ENCODE measurements at regions not wholly inside any gene's neighbourhood (a gene's known extent, or its start where the extent isn't known, plus 50 kb on each side); places are given as distances from the start of the nearest gene placed in this dataset.

DNA sequence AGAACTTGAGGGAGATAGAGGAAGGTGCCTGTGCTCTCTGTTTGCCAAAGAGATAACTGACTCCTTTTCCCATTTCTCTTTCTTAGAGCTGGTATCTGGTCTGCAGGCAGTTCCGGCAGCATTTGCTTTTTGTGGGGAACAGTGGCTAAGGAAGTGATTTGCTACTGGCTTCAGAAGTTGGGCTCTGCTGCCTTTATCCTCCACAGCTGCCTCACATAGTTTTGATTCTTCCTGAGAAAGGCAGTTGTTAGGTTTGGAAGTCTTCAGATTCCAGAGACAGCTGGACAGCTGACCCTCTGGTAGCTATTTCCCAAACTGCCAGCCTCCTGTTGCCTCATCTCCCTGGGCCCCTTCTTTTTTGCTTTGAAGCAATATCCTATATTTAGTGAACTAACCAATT is 62.6 kb upstream of the MACF1 start:
- no peaks in the 10 kb centered on the region for H3K36me3 ChIP-seq
- no peaks in the 10 kb centered on the region for H3K27me3 ChIP-seq
- no peak overlapping the region for H3K27ac ChIP-seq
- H3K9me3 ChIP-seq, result no peaks in the 10 kb centered on the region
- TF ChIP-seq, protein P1, sequence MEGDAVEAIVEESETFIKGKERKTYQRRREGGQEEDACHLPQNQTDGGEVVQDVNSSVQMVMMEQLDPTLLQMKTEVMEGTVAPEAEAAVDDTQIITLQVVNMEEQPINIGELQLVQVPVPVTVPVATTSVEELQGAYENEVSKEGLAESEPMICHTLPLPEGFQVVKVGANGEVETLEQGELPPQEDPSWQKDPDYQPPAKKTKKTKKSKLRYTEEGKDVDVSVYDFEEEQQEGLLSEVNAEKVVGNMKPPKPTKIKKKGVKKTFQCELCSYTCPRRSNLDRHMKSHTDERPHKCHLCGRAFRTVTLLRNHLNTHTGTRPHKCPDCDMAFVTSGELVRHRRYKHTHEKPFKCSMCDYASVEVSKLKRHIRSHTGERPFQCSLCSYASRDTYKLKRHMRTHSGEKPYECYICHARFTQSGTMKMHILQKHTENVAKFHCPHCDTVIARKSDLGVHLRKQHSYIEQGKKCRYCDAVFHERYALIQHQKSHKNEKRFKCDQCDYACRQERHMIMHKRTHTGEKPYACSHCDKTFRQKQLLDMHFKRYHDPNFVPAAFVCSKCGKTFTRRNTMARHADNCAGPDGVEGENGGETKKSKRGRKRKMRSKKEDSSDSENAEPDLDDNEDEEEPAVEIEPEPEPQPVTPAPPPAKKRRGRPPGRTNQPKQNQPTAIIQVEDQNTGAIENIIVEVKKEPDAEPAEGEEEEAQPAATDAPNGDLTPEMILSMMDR (IDR thresholded peaks at IDR 0.05), result no peak
- no peak for TF ChIP-seq POLR2A (IDR thresholded peaks at IDR 0.05)
- no peak for TF ChIP-seq EP300 (IDR thresholded peaks at IDR 0.05)
- WGBS, 2 donors, result 79 to 81% methylated on average over 1 of the region's 1 CpG
- peaks cover 0 to 13% (median 0%) of the 10 kb centered on the region in 4 donors for H3K4me1 ChIP-seq
- H3K4me3 ChIP-seq, result no peak overlapping the region
- DNase-seq (ENCODE audit: low spot score in 2 of 2), result no peak

DNA sequence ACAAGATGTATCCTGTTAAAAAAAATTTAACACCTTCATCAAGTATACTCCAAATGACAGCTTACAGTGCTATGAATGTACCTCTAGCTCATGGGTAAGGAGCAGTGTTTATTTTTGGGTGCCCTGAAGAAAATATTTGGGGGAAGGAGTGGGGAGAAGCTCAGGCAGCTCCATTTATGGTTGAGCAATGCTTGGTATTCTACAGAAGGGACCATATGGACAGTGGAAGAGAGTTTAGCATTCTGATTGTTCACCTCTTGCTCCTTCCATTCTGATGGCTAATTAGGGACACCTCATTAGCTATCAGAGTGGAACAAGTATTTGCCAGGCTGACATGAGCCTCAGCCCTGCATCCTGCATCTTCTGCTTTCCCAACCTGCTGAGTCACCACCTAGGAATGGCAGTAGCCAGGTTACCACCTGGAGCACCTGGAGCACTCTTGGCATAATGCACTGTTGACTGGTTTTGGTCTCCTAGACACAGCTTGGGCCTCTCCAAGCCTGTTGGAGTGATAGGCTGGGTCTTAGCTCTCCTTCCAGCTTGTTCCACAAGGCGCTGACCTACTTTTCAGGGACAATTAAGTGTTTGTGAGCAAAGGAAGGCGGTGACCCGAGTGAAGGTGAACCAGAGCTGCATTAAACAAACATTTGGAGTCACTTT is 62.0 kb upstream of the MACF1 start:
- Histone ChIP-seq H3K27me3 (no peaks in the 10 kb centered on the region), H3K4me3 (no peak overlapping the region), H3K9me3 (no peaks in the 10 kb centered on the region), H3K4me1 (peaks cover 0 to 13% (median 0%) of the 10 kb centered on the region in 4 donors), H3K36me3 (no peaks in the 10 kb centered on the region), H3K27ac (no peak overlapping the region)
- no peak for DNase-seq (ENCODE audit: low spot score in 2 of 2)
- TF ChIP-seq, protein P1 (IDR thresholded peaks at IDR 0.05), result no peak
- no peak for TF ChIP-seq POLR2A (IDR thresholded peaks at IDR 0.05)
- no peak for TF ChIP-seq EP300 (IDR thresholded peaks at IDR 0.05)
- 83 to 84% methylated on average over 3 of the region's 3 CpGs for WGBS, 2 donors

DNA sequence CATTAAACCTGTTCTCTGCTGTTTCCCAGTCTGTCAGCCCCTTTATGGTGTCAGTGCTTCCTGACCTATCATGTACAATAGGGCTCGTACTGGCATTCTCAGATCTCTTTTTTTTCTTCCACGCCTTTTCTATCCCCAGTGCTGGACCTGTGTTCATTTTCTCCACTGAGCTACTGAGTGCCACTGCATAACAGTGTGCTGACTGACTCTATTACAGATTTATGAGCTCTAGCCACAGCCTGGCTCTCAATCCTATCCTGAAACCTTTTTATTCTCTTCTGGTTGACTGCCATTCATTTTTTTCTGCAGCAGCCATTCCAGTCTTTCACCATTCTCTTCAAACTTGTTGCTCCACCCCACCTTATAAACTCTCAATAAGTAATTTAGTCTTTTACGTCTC is 59.6 kb upstream of the MACF1 start:
- DNase-seq (ENCODE audit: low spot score in 2 of 2), result no peak
- 93 to 95% methylated on average over 3 of the region's 3 CpGs for WGBS, 2 donors
- H3K27ac ChIP-seq, result no peak overlapping the region
- H3K36me3 ChIP-seq, result no peaks in the 10 kb centered on the region
- TF ChIP-seq POLR2A (IDR thresholded peaks at IDR 0.05) (no peak), EP300 (IDR thresholded peaks at IDR 0.05) (no peak)
- TF ChIP-seq, protein P1 (IDR thresholded peaks at IDR 0.05), result no peak
- peaks cover 0 to 13% (median 0%) of the 10 kb centered on the region in 4 donors for H3K4me1 ChIP-seq
- no peaks in the 10 kb centered on the region for H3K9me3 ChIP-seq
- no peaks in the 10 kb centered on the region for H3K27me3 ChIP-seq
- H3K4me3 ChIP-seq, result no peak overlapping the region

DNA sequence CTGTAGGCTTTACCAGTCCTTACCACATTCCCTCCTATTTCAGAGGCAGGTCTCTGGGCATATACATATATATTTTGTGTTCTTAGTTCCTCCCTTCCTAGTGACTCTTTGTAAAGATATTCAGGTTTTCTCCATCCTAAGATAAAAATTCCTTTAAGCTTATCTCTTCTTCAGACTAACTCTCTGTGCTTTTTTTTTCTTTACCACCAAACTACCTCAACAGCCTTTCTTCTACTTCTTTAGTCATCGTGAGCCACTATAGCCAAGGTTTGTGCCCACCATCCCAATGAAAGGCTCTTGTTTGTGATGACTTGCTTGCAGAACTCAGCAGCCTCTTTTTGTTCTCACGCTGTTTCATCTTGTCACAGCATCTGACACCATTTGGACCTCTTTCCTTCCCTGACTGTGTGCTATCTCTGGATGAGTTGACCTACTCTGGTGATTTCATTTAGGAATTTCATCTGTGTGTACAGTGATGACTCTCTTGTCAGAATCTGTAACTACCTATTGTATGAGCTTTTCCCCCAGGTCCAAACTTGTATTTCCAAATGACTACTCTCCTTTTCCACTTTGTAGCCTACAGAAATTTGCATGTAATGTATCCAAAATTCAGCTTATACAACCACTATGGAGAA is 59.0 kb upstream of the MACF1 start:
- Histone ChIP-seq H3K4me1 (peaks cover 0 to 13% (median 0%) of the 10 kb centered on the region in 4 donors), H3K4me3 (no peak overlapping the region), H3K27ac (no peak overlapping the region), H3K36me3 (no peaks in the 10 kb centered on the region), H3K27me3 (peaks cover 0 to 3% of the 10 kb centered on the region in 2 donors), H3K9me3 (no peaks in the 10 kb centered on the region)
- no peak for DNase-seq (ENCODE audit: low spot score in 2 of 2)
- WGBS, 2 donors, result 96% methylated on average over 2 of the region's 2 CpGs
- no peak for TF ChIP-seq EP300 (IDR thresholded peaks at IDR 0.05)
- TF ChIP-seq, protein P1 (IDR thresholded peaks at IDR 0.05), result no peak
- no peak for TF ChIP-seq POLR2A (IDR thresholded peaks at IDR 0.05)

DNA sequence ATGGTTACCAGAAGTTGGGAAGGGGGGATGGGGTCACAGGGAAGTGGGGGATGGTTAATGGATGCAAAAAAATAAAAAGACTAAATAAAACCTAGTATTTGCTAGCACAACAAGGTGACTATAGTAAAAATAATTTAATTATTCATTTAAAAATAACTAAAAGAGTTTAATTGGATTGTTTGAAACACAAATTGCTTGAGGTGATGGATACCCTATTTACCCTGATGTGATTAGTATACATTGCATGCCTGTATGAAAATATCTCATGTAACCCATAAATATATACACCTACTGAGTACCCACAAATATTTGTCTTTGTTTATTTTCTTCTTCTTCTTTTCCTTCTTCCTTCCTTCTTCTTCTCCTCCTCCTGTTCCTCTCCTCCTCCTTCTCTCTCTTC is 57.8 kb upstream of the MACF1 start:
- Histone ChIP-seq H3K36me3 (no peaks in the 10 kb centered on the region), H3K27me3 (peaks cover 0 to 3% of the 10 kb centered on the region in 2 donors), H3K9me3 (no peaks in the 10 kb centered on the region), H3K4me3 (no peak overlapping the region), H3K27ac (no peak overlapping the region), H3K4me1 (peaks cover 0 to 12% (median 0%) of the 10 kb centered on the region in 4 donors)
- TF ChIP-seq, protein P1 (IDR thresholded peaks at IDR 0.05), result no peak
- no peak for TF ChIP-seq POLR2A (IDR thresholded peaks at IDR 0.05)
- no peak for TF ChIP-seq EP300 (IDR thresholded peaks at IDR 0.05)
- no peak for DNase-seq (ENCODE audit: low spot score in 2 of 2)
